ENCODE measurements at regions not wholly inside any gene's neighbourhood (a gene's known extent, or its start where the extent isn't known, plus 50 kb on each side); places are given as distances from the start of the nearest gene placed in this dataset.

DNA sequence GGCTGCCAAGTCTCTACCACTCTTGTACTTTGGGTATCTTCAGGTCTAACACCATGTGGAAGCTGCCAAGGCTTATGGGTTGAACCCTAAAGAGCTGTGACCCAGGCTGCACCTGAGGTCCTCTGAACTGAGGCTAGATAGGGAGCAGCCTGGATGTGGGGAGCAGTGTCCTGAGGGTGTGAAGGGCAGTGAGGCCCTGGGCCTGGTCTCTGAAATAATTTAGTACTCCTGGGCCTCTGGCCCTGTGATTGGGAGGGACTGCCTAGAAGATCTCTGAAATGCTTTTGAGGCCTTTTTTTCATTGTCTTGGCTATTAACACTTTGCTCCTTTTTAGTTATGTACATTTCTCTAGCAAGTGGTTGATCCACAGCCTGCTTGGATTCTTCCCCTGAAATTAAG is 847.2 kb upstream of the B3GALT2 start:
- H4K20me1 ChIP-seq (ENCODE audit: insufficient read depth, low read length): no peaks in the 10 kb centered on the region
- no peak overlapping the region for H3K27ac ChIP-seq (ENCODE audit: low read depth, low read length, poor library complexity, severe bottlenecking)
- H3K9me3 ChIP-seq (ENCODE audit: low read length): peaks cover 11% of the 10 kb centered on the region; the same call in 1 of the 2 replicates
- H3K36me3 ChIP-seq (ENCODE audit: insufficient read depth, low read length): no peaks in the 10 kb centered on the region
- no peaks in the 10 kb centered on the region for H3K9me2 ChIP-seq (ENCODE audit: low read depth, low read length)
- no peaks in the 10 kb centered on the region for H3K79me2 ChIP-seq (ENCODE audit: insufficient read depth, low read length)
- TF ChIP-seq EZH2 (IDR thresholded peaks at IDR 0.05; ENCODE audit: borderline replicate concordance, low read length): no peak
- TF ChIP-seq, protein P1, sequence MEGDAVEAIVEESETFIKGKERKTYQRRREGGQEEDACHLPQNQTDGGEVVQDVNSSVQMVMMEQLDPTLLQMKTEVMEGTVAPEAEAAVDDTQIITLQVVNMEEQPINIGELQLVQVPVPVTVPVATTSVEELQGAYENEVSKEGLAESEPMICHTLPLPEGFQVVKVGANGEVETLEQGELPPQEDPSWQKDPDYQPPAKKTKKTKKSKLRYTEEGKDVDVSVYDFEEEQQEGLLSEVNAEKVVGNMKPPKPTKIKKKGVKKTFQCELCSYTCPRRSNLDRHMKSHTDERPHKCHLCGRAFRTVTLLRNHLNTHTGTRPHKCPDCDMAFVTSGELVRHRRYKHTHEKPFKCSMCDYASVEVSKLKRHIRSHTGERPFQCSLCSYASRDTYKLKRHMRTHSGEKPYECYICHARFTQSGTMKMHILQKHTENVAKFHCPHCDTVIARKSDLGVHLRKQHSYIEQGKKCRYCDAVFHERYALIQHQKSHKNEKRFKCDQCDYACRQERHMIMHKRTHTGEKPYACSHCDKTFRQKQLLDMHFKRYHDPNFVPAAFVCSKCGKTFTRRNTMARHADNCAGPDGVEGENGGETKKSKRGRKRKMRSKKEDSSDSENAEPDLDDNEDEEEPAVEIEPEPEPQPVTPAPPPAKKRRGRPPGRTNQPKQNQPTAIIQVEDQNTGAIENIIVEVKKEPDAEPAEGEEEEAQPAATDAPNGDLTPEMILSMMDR (IDR thresholded peaks at IDR 0.05; ENCODE audit: low read length): no peak
- H3K4me3 ChIP-seq (ENCODE audit: low read depth, low read length, poor library complexity, severe bottlenecking): no peak overlapping the region
- no peak overlapping the region for H3K4me2 ChIP-seq (ENCODE audit: low read length)
- H3K27me3 ChIP-seq (ENCODE audit: insufficient read depth, low read length): no peaks in the 10 kb centered on the region
- no peak overlapping the region for H2AFZ ChIP-seq (ENCODE audit: low read length)
- no peaks in the 10 kb centered on the region for H3K4me1 ChIP-seq (ENCODE audit: insufficient read depth, low read length, severe bottlenecking)
- no peaks in the 10 kb centered on the region for H3F3A ChIP-seq (ENCODE audit: insufficient read depth, low read length)
- H3K9ac ChIP-seq (ENCODE audit: low read length): no peak overlapping the region

DNA sequence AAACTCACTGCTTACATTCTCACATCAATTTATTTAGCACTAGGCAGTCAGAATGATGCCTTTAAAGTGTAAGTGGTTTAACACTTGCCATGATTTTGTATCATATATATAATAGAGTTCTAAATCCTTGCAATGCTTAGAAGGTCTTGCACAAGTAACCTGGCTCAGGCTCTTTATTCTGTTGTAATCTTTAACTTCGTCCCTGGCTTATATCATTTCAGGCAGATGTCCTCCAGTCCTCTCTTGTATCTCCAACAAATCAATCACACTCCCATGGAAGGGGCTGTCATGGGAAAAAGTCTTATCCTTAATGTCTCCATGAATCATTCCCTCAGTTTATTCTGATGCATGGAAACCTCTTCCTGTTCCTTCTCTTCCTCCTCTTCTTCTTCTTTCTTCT is 841.6 kb upstream of the B3GALT2 start:
- TF ChIP-seq EZH2 (IDR thresholded peaks at IDR 0.05; ENCODE audit: borderline replicate concordance, low read length): no peak
- TF ChIP-seq, protein P1 (IDR thresholded peaks at IDR 0.05; ENCODE audit: low read length): no peak
- H3K79me2 ChIP-seq (ENCODE audit: insufficient read depth, low read length): no peaks in the 10 kb centered on the region
- peaks cover under 1% of the 10 kb centered on the region; the same call in 1 of the 2 replicates for H3K9me3 ChIP-seq (ENCODE audit: low read length)
- no peaks in the 10 kb centered on the region for H3K36me3 ChIP-seq (ENCODE audit: insufficient read depth, low read length)
- H3K27me3 ChIP-seq (ENCODE audit: insufficient read depth, low read length): no peaks in the 10 kb centered on the region
- no peaks in the 10 kb centered on the region for H3K9me2 ChIP-seq (ENCODE audit: low read depth, low read length)
- no peak overlapping the region for H3K9ac ChIP-seq (ENCODE audit: low read length)
- H4K20me1 ChIP-seq (ENCODE audit: insufficient read depth, low read length): no peaks in the 10 kb centered on the region
- no peak overlapping the region for H3K4me3 ChIP-seq (ENCODE audit: low read depth, low read length, poor library complexity, severe bottlenecking)
- no peak overlapping the region for H3K4me2 ChIP-seq (ENCODE audit: low read length)
- no peaks in the 10 kb centered on the region for H3F3A ChIP-seq (ENCODE audit: insufficient read depth, low read length)
- no peak overlapping the region for H3K27ac ChIP-seq (ENCODE audit: low read depth, low read length, poor library complexity, severe bottlenecking)
- H3K4me1 ChIP-seq (ENCODE audit: insufficient read depth, low read length, severe bottlenecking): peaks cover 5% of the 10 kb centered on the region
- H2AFZ ChIP-seq (ENCODE audit: low read length): no peak overlapping the region

DNA sequence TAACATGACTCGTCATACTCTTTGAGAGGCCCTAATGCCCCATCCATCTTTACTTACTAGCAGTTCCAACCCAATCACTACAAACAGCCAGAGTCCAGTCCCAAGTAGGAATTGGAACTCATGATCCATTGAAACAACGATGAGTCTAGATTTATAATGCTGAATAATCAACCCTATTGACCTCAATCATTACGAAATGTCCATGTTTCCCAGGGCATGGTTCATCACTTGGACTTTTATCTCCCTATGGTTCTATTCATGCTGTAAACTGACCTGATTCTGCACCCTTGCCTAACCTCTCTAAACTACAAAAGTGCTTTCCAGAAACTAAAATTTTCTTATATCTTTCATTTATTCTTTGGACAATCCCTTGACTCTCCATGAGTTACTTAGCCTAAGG is 840.0 kb upstream of the B3GALT2 start:
- no peak for TF ChIP-seq EZH2 (IDR thresholded peaks at IDR 0.05; ENCODE audit: borderline replicate concordance, low read length)
- TF ChIP-seq, protein P1 (IDR thresholded peaks at IDR 0.05; ENCODE audit: low read length): no peak
- no peak overlapping the region for H3K27ac ChIP-seq (ENCODE audit: low read depth, low read length, poor library complexity, severe bottlenecking)

More for the DNA sequence above, 840.0 kb upstream of the B3GALT2 start:
- no peak overlapping the region for H3K9ac ChIP-seq (ENCODE audit: low read length)
- H3K9me2 ChIP-seq (ENCODE audit: low read depth, low read length): no peaks in the 10 kb centered on the region
- no peaks in the 10 kb centered on the region for H3K36me3 ChIP-seq (ENCODE audit: insufficient read depth, low read length)
- no peaks in the 10 kb centered on the region for H3K27me3 ChIP-seq (ENCODE audit: insufficient read depth, low read length)
- H3K4me3 ChIP-seq (ENCODE audit: low read depth, low read length, poor library complexity, severe bottlenecking): no peak overlapping the region
- H4K20me1 ChIP-seq (ENCODE audit: insufficient read depth, low read length): no peaks in the 10 kb centered on the region
- peaks cover 5% of the 10 kb centered on the region for H3K4me1 ChIP-seq (ENCODE audit: insufficient read depth, low read length, severe bottlenecking)
- no peaks in the 10 kb centered on the region for H3K9me3 ChIP-seq (ENCODE audit: low read length)
- no peaks in the 10 kb centered on the region for H3F3A ChIP-seq (ENCODE audit: insufficient read depth, low read length)
- H2AFZ ChIP-seq (ENCODE audit: low read length): no peak overlapping the region
- no peak overlapping the region for H3K4me2 ChIP-seq (ENCODE audit: low read length)
- H3K79me2 ChIP-seq (ENCODE audit: insufficient read depth, low read length): no peaks in the 10 kb centered on the region
